HCT116 (cell line): ENCODE measurements at regions not wholly inside any gene's neighbourhood (a gene's known extent, or its start where the extent isn't known, plus 50 kb on each side); places are given as distances from the start of the nearest gene placed in this dataset.

Source experiments
- ATAC-seq: fragments of 200-7000 bp; cut with Tn5 transposase; 2 replicates; pipeline ENCODE4 v1.9.1; 2020; ENCODE audit warnings: mild to moderate bottlenecking, moderate library complexity
- BruUV-seq: library from RNA; stranded (reverse); fragments of 400-500 nt; replicated peaks from 2 replicates; lab custom pipeline; 2021; lab: Mats Ljungman, UMichigan
- CTCF ChIA-PET: fragments of 300-600 bp; sonication (Branson Sonifier 250); formaldehyde crosslinking; loops from one replicate; lab custom pipeline; 2021; ENCODE audit warnings: antibody characterized with exemption; lab: Charles Lee
- POLR2A ChIA-PET: fragments of 300-600, 350-600 bp; sonication (Branson Sonifier 250); formaldehyde crosslinking; loops from one replicate; lab custom pipeline; 2021; ENCODE audit warnings: antibody characterized with exemption; lab: Charles Lee
- RAD21 ChIA-PET, 2 experiments: fragments of 300-600 bp; sonication (Branson Sonifier 250); formaldehyde crosslinking; loops; one replicate each; lab custom pipeline; 2023; ENCODE audit warnings: low total read pairs in 2 of 2; ENCODE audit not compliant: uncharacterized antibody in 2 of 2, unreplicated experiment in 2 of 2, low non-redundant PET in 1 of 2; lab: Charles Lee
- DNase-seq: peaks from one replicate; pipeline ENCODE4 v3.0.0-alpha.2; 2010; ENCODE audit warnings: low read depth, low spot score
- H2AFZ ChIP-seq: fragments of 200-600 bp; shearing (Covaris generic), sonication (generic); 2 replicates; pipeline ENCODE4 v1.6.1; 2017; ENCODE audit warnings: low read depth, mixed run types, mixed read lengths, antibody characterized with exemption, low read length; ENCODE audit not compliant: poor library complexity, severe bottlenecking
- H3K27ac ChIP-seq: 2 replicates; pipeline ENCODE4 v1.5.1; 2012; ENCODE audit warnings: low read depth, low read length
- H3K27me3 ChIP-seq: fragments of 200-600 bp; sonication (generic); 2 replicates; pipeline ENCODE4 v1.6.1; 2016; ENCODE audit warnings: mixed run types, low read length, mixed read lengths; ENCODE audit not compliant: insufficient read depth
- H3K36me3 ChIP-seq, 2 experiments: fragments of 200-500 bp in 1 of 2; fragments of 200-600 bp in 1 of 2; sonication (Bioruptor generic) in 1 of 2; sonication (generic) in 1 of 2; 2 replicates each; pipeline versions ENCODE4 v1.5.1 to v1.6.1; 2014 to 2016; ENCODE audit warnings: low read length in 2 of 2, inconsistent platforms in 1 of 2, mixed read lengths in 1 of 2, mixed run types in 1 of 2; ENCODE audit not compliant: insufficient read depth in 2 of 2, control insufficient read depth in 1 of 2
- H3K4me1 ChIP-seq, 2 experiments: fragments of 200-600 bp in 1 of 2; sonication (generic) in 1 of 2; 2 replicates each; pipeline versions ENCODE4 v1.5.1 to v1.6.1; 2012 to 2017; ENCODE audit warnings: low read length in 2 of 2, inconsistent platforms in 1 of 2, mild to moderate bottlenecking in 1 of 2, mixed read lengths in 1 of 2, mixed run types in 1 of 2, moderate library complexity in 1 of 2; ENCODE audit not compliant: insufficient read depth in 2 of 2, control insufficient read depth in 1 of 2
- H3K4me2 ChIP-seq: fragments of 200-600 bp; sonication (generic); 2 replicates; pipeline ENCODE4 v1.6.1; 2017; ENCODE audit warnings: mixed run types, low read length, mixed read lengths
- H3K4me3 ChIP-seq, 2 experiments: fragments of 200-600 bp in 1 of 2; sonication (generic) in 1 of 2; replicated peaks in 1 of 2; 2 replicates each; pipeline ENCODE4 v1.5.1; 2011 to 2016; ENCODE audit warnings: low read length in 2 of 2, control low read depth in 1 of 2, low read depth in 1 of 2, mild to moderate bottlenecking in 1 of 2, mixed read lengths in 1 of 2, mixed run types in 1 of 2
- H3K79me2 ChIP-seq: fragments of 200-600 bp; sonication (generic); 2 replicates; pipeline ENCODE4 v1.6.1; 2017; ENCODE audit warnings: mild to moderate bottlenecking, mixed run types, low read length, moderate library complexity, mixed read lengths; ENCODE audit not compliant: insufficient read depth
- H3K9ac ChIP-seq: fragments of 200-600 bp; sonication (generic); 2 replicates; pipeline ENCODE4 v1.6.1; 2016; ENCODE audit warnings: low read length, mixed read lengths
- H3K9me2 ChIP-seq: fragments of 200-600 bp; sonication (generic), shearing (Covaris generic); 2 replicates; pipeline ENCODE4 v1.6.1; 2017; ENCODE audit warnings: mixed run types, mild to moderate bottlenecking, moderate library complexity; ENCODE audit not compliant: insufficient read depth
- H3K9me3 ChIP-seq, 2 experiments: fragments of 200-500 bp in 1 of 2; fragments of 200-600 bp in 1 of 2; sonication (Bioruptor generic) in 1 of 2; sonication (generic) in 1 of 2; 2 replicates each; pipeline ENCODE4 v1.6.1; 2014 to 2017; ENCODE audit warnings: low read length in 2 of 2, mixed read lengths in 2 of 2, inconsistent platforms in 1 of 2, low read depth in 1 of 2, mild to moderate bottlenecking in 1 of 2, mixed run types in 1 of 2, moderate library complexity in 1 of 2; ENCODE audit not compliant: control insufficient read depth in 1 of 2, insufficient read depth in 1 of 2
- H4K20me1 ChIP-seq: fragments of 200-600 bp; sonication (generic), shearing (Covaris generic); 2 replicates; pipeline ENCODE4 v1.6.1; 2017; ENCODE audit warnings: mixed run types, mild to moderate bottlenecking, moderate library complexity; ENCODE audit not compliant: insufficient read depth
- ATF3 ChIP-seq: IDR thresholded peaks from 2 replicates; pipeline ENCODE4 v1.6.1; 2012
- CBX3 ChIP-seq: IDR thresholded peaks from 2 replicates; pipeline ENCODE4 v1.6.1; 2012; ENCODE audit warnings: low read depth
- CEBPB ChIP-seq: IDR thresholded peaks from 2 replicates; pipeline ENCODE4 v1.6.1; 2012; ENCODE audit warnings: low read depth
- CTCF ChIP-seq, 3 experiments: fragments of 200-600 bp in 1 of 3; sonication (generic) in 1 of 3; IDR thresholded peaks in 2 of 3; conservative IDR thresholded peaks in 1 of 3; 2 replicates each; pipeline ENCODE4 v1.5.1; 2012 to 2017; ENCODE audit warnings: low read depth in 2 of 3, low read length in 2 of 3, antibody characterized with exemption in 1 of 3, borderline replicate concordance in 1 of 3, control low read depth in 1 of 3, mild to moderate bottlenecking in 1 of 3, mixed read lengths in 1 of 3, mixed run types in 1 of 3, moderate library complexity in 1 of 3; ENCODE audit not compliant: insufficient read depth in 1 of 3
- EZH2 ChIP-seq: fragments of 200-600 bp; sonication (generic); IDR thresholded peaks from 2 replicates; pipeline ENCODE4 v1.6.1; 2017; ENCODE audit warnings: antibody characterized with exemption, mixed run types
- FOSL1 ChIP-seq: IDR thresholded peaks from 2 replicates; pipeline ENCODE4 v1.6.1; 2012; ENCODE audit warnings: low read depth
- JUND ChIP-seq: IDR thresholded peaks from 2 replicates; pipeline ENCODE4 v1.6.1; 2012
- POLR2A ChIP-seq: IDR thresholded peaks from 2 replicates; pipeline ENCODE4 v1.7.0; 2011; ENCODE audit warnings: borderline replicate concordance; ENCODE audit not compliant: insufficient read depth, insufficient read length; ENCODE audit errors: extremely low read depth
- RAD21 ChIP-seq: IDR thresholded peaks from 2 replicates; pipeline ENCODE4 v1.6.1; 2012; ENCODE audit warnings: low read depth, mild to moderate bottlenecking
- REST ChIP-seq: IDR thresholded peaks from 2 replicates; pipeline ENCODE4 v1.6.1; 2012; ENCODE audit warnings: low read depth
- YY1 ChIP-seq: IDR thresholded peaks from 2 replicates; pipeline ENCODE4 v1.6.1; 2011; ENCODE audit warnings: low read length, low read depth, moderate library complexity, mild to moderate bottlenecking; ENCODE audit not compliant: insufficient replicate concordance; ENCODE audit errors: extremely low read depth
- ZBTB33 ChIP-seq: IDR thresholded peaks from 2 replicates; pipeline ENCODE4 v1.6.1; 2011; ENCODE audit warnings: mild to moderate bottlenecking, low read length, moderate library complexity; ENCODE audit not compliant: insufficient replicate concordance; ENCODE audit errors: extremely low read depth
- ZNF274 ChIP-seq: fragments of 200-500 bp; sonication (Bioruptor generic); IDR thresholded peaks from 2 replicates; pipeline ENCODE4 v1.6.1; 2014; ENCODE audit warnings: mild to moderate bottlenecking, low read depth, low read length, inconsistent platforms
- intact Hi-C: fragments of 100-400 bp; cut with micrococcal nuclease; formaldehyde crosslinking; loops from 2 replicates; pipeline ENCODE4 v1.10.0; 2022
- TF ChIP-seq, protein P1 (sequence below): IDR thresholded peaks from 2 replicates; pipeline ENCODE4 v1.6.1; 2012

DNA sequence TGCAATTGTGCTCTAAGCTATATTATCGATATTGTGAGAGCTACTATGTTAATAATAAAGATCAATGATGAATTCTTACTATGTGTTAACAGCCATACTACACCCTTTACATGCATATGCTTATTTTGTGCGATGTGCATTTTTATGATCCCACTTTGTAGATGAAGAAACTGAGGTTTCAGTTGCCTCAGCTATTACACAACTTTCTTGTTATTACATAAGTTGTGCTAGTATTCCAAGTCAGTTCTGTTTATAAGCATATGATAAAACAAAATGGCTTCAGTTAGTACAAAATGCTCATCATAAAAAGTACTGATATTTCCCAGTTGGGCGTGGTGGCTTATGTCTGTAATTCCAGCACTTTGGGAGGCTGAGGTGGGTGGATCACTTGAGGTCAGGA lies 471.5 kb upstream of the DCN start:
- H3K4me3 ChIP-seq = no peak overlapping the region
- no TSS peak for BruUV-seq
- TF ChIP-seq REST (no peak), YY1 (no peak), POLR2A (no peak), CBX3 (no peak), ZBTB33 (no peak), JUND (no peak), FOSL1 (no peak), EZH2 (no peak), CEBPB (no peak), CTCF (IDR thresholded peaks at IDR 0.05 in 2 of 3, conservative IDR thresholded peaks at IDR 0.05 in 1 of 3; ENCODE audit: borderline replicate concordance in 1 of 3, insufficient read depth in 1 of 3, low read depth in 2 of 3, low read length in 2 of 3) (no peak), ZNF274 (no peak), ATF3 (no peak), RAD21 (no peak)
- TF ChIP-seq, protein P1, sequence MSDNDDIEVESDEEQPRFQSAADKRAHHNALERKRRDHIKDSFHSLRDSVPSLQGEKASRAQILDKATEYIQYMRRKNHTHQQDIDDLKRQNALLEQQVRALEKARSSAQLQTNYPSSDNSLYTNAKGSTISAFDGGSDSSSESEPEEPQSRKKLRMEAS = no peak
- no peaks in the 10 kb centered on the region for H4K20me1 ChIP-seq
- H3K36me3 ChIP-seq = no peaks in the 10 kb centered on the region
- intact Hi-C loops = no loop called here
- ChIA-PET POLR2A (no interaction called here), RAD21 (no interaction called here), CTCF (no interaction called here)
- DNase-seq = no peak
- H3K9ac ChIP-seq = no peak overlapping the region
- no peak for ATAC-seq
- no peaks in the 10 kb centered on the region for H3K9me2 ChIP-seq
- H3K27me3 ChIP-seq = no peaks in the 10 kb centered on the region
- H3K4me2 ChIP-seq = no peak overlapping the region
- H3K79me2 ChIP-seq = no peaks in the 10 kb centered on the region
- H2AFZ ChIP-seq = no peak overlapping the region
- no peaks in the 10 kb centered on the region for H3K4me1 ChIP-seq
- H3K27ac ChIP-seq = no peak overlapping the region
- no peaks in the 10 kb centered on the region for H3K9me3 ChIP-seq
